C4-2B (cell line): ENCODE measurements at regions not wholly inside any gene's neighbourhood (a gene's known extent, or its start where the extent isn't known, plus 50 kb on each side); places are given as distances from the start of the nearest gene placed in this dataset.

ENCODE experiments used
- H3K27ac ChIP-seq: fragments of 450-650 bp; 2 replicates; pipeline ENCODE4 v1.5.1; 2017
- ZFX ChIP-seq: fragments of 450-650 bp; IDR thresholded peaks from 2 replicates; pipeline ENCODE4 v1.6.1; 2017
- TF ChIP-seq, protein P1 (sequence below): fragments of 450-650 bp; conservative IDR thresholded peaks from 2 replicates; pipeline ENCODE4 v1.5.1; 2017; ENCODE audit warnings: mild to moderate bottlenecking

DNA sequence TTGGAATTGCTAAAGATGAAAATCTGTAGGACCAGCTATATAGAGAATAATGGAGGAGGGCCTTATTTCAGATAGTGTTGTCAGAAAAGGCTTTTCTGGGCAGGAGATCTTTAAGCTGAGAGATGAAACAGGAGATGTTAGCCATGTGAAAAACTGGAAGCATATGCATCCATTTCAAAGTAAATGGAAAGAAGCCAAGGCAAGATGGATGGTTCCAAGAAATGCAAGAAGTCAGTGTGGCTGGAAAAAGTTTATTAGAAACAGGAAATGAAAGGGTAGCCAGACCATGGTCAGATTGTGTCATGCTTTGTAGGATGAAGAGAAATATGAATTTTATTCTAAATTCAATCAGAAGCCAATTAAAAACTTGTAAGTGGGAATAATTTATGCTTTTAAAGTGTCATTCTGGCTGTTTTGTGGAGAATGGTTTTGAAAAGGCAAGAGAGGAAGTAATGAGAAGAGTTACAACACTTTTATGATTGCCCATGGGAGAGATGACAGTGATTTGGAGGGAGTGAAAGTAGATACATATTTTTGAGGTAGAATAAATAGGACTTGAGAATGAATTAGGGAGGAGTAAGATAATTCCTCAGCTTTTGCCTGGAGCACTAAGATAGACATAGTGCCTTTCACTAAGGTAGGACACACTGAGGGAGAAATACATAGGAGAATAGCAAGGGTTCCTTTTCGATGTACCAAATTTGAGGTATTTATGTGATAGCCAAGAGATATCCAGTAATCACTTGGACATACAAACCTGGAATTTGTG lies 620.1 kb downstream of the HTR1B start:
- no peak overlapping the region for H3K27ac ChIP-seq
- TF ChIP-seq, protein P1, sequence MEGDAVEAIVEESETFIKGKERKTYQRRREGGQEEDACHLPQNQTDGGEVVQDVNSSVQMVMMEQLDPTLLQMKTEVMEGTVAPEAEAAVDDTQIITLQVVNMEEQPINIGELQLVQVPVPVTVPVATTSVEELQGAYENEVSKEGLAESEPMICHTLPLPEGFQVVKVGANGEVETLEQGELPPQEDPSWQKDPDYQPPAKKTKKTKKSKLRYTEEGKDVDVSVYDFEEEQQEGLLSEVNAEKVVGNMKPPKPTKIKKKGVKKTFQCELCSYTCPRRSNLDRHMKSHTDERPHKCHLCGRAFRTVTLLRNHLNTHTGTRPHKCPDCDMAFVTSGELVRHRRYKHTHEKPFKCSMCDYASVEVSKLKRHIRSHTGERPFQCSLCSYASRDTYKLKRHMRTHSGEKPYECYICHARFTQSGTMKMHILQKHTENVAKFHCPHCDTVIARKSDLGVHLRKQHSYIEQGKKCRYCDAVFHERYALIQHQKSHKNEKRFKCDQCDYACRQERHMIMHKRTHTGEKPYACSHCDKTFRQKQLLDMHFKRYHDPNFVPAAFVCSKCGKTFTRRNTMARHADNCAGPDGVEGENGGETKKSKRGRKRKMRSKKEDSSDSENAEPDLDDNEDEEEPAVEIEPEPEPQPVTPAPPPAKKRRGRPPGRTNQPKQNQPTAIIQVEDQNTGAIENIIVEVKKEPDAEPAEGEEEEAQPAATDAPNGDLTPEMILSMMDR: no peak
- no peak for TF ChIP-seq ZFX

DNA sequence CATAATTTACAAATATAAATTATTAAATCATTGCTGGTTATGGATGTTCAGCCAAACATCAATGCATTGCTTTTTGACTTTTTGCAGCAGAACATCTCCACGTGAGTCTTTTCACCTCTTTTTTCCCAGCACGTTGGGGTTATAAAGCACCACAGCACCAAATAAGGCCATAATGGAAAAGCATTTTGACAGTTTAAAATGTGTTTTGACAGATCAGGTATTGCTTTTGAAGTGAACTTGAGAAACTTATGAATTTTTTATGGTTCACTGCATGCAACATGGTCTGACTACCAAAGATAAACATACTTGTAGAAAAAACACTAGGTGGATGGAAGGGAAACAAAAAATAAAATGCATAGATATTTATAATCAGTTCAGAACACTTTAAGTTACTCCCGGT lies 622.4 kb downstream of the HTR1B start:
- TF ChIP-seq, protein P1: no peak
- TF ChIP-seq ZFX: no peak
- no peak overlapping the region for H3K27ac ChIP-seq

DNA sequence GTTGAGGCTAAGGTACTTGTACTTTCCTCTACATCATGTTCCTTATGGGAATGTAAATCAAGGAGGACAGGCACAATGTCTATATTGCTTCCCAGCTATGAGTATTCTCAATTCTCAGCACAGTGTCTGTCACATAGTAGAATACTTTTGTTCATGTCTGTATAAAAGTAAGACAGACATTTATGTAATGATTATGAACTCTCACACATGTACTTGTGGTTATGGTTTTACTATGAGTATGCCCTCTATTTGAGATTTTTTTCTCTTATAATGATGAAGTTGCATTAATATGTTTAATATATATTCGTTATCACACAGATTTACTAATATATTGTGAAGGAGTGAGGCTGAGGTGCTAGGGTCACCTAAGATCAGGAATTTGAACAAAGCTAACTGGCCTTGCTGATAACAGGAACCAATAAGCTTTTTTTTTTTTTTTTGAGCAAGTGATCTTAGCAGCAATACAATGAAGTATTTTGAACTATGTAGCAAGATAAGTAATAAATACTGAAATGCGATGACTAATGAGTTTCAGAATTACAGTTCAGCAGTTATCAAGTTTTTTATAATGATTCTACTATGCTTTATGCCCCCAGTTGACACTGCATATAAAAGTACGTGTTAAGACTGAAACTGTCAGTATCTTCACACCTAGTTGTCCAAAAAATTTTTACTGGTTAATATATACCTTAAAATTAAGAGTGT lies 623.1 kb downstream of the HTR1B start:
- no peak overlapping the region for H3K27ac ChIP-seq
- no peak for TF ChIP-seq ZFX
- TF ChIP-seq, protein P1: no peak

DNA sequence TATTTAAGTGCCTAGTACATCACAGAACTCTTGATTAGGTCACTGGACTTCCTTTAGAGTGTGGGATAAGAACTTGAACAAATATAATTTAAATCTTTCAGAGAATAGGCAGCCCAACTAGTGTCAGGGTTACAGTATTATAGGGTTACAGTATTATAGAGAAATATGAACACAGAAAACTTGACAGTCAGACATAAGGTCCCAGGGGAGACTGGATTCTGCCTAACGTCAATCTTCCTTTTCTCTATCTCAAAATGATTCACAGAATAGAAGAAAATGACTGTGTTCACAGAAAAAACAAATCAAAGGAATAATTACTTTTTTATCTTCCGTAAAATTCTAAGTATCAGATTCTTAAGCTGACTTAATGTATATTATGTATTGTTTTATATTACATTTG lies 623.8 kb downstream of the HTR1B start:
- no peak overlapping the region for H3K27ac ChIP-seq
- no peak for TF ChIP-seq ZFX
- TF ChIP-seq, protein P1: no peak

DNA sequence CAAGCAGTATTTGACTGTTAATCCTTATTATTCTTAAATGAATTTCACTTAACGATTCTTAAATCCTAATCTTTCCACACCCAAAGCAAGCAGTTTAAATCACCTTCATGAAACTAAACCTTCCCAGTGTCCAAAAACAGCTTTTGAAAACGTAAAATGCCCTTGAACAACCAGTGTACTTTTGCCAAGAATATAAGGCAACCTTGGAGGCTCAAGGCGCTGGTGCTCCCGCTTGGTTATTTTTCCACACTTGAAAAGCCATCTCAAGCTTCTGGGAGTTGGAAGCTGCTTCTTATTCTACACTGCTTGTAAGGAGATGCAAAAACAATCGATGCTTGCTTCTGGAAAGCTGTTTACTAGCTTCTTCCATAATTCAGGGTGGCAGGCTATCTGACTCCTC lies 625.7 kb downstream of the HTR1B start:
- H3K27ac ChIP-seq: no peak overlapping the region
- TF ChIP-seq, protein P1: no peak
- no peak for TF ChIP-seq ZFX

DNA sequence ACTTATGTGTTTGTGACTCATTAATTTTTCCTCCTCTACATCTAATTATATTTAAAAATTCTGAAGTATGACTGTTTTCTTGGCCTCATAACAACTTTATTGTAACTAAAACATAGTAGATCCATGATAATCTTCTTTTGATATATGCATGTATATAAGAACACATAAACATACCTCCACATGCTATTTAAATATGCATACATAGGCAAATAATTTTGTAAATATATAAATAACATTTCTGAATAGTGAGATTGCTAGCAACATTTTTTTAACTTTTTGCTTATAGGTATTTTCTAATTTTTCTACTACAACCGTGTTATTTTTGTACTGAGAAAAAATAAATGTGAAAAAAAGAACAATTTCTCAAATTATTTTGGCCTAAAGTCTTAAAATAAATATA lies 627.6 kb downstream of the HTR1B start:
- TF ChIP-seq, protein P1: no peak
- TF ChIP-seq ZFX: no peak
- H3K27ac ChIP-seq: no peak overlapping the region

DNA sequence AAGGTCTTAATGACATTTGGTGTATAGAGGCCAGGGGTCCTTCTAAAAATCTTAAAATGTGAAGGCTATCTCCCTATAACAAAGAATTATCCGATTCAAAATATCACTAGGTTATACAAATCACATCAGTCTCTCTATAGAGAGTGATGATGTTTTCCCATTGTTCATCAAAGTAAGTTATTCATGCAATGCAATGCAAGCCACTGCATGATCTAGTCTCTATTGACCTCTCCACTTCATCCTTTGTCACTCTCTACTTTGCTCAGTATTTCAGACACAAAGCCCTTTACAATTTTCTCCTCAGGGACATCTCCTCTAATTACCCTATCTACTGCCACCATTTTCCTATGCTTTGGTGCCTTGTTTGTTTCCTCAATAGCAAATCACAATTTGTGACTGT lies 628.0 kb downstream of the HTR1B start:
- no peak for TF ChIP-seq ZFX
- TF ChIP-seq, protein P1: no peak
- H3K27ac ChIP-seq: no peak overlapping the region
